ENCODE measurements at regions not wholly inside any gene's neighbourhood (a gene's known extent, or its start where the extent isn't known, plus 50 kb on each side); places are given as distances from the start of the nearest gene placed in this dataset.

GRCh38 chr9:28653216-28653615, 1079.9 kb upstream of the C9orf72 start (continued):
- TF ChIP-seq RHOXF2B (CRISPR knock-in tag; conservative IDR thresholded peaks at IDR 0.05), result no peak

- no CpG with 5 or more reads among the region's 2 CpGs for WGBS (ENCODE audit: insufficient coverage, low coverage, missing lambda C conversion rate)
- H3K27ac ChIP-seq (ENCODE audit: extremely low read depth, low read depth, low read length), result no peak overlapping the region
- ATAC-seq, result no peak
Observed at GRCh38 chr9:28656727-28657126, 1083.4 kb upstream of the C9orf72 start.

More at GRCh38 chr9:28656727-28657126, 1083.4 kb upstream of the C9orf72 start:
- Histone ChIP-seq H3K79me2 (ENCODE audit: control insufficient read depth, insufficient read depth, low read length) (no peaks in the 10 kb centered on the region), H3K9me1 (ENCODE audit: control insufficient read depth, insufficient read depth, low read length) (no peaks in the 10 kb centered on the region), H3K27me3 (ENCODE audit: control insufficient read depth in 2 of 2, insufficient read depth in 2 of 2, low read length in 2 of 2) (no peaks in the 10 kb centered on the region), H3K4me1 (replicated peaks in 1 of 2; ENCODE audit: control insufficient read depth in 2 of 2, insufficient read depth in 2 of 2, low read length in 2 of 2) (no peaks in the 10 kb centered on the region), H3K36me3 (ENCODE audit: control insufficient read depth, insufficient read depth, low read length) (no peaks in the 10 kb centered on the region), H3K4me2 (ENCODE audit: insufficient read depth, low read length) (no peak overlapping the region), H3K4me3 (no peak overlapping the region), H2AFZ (ENCODE audit: low read depth, low read length) (no peak overlapping the region), H3K9ac (ENCODE audit: insufficient read depth in 1 of 2, low read depth in 2 of 2, low read length in 2 of 2) (no peak overlapping the region), H4K20me1 (replicated peaks; ENCODE audit: control insufficient read depth, insufficient read depth, low read length) (no peaks in the 10 kb centered on the region), H3K9me3 (replicated peaks; ENCODE audit: control insufficient read depth, insufficient read depth, low read depth, low read length) (no peaks in the 10 kb centered on the region)
- POLR2A ChIA-PET, result no interaction called here
- TF ChIP-seq ZNF740 (CRISPR knock-in tag; IDR thresholded peaks at IDR 0.05), result no peak
- TF ChIP-seq ZNF740 (tag; IDR thresholded peaks at IDR 0.05), result no peak
- TF ChIP-seq DPF2 (IDR thresholded peaks at IDR 0.05), result no peak
- no peak for TF ChIP-seq HEY1 (CRISPR knock-in tag; IDR thresholded peaks at IDR 0.05; ENCODE audit: borderline replicate concordance)
- TF ChIP-seq DLX4 (CRISPR knock-in tag; IDR thresholded peaks at IDR 0.05), result no peak
- no peak for TF ChIP-seq MLLT1 (IDR thresholded peaks at IDR 0.05)
- TF ChIP-seq ZBTB33 (CRISPR knock-in tag; IDR thresholded peaks at IDR 0.05), result no peak
- intact Hi-C loops (cut with micrococcal nuclease), result no loop called here
- in situ Hi-C loops (cut with MboI), result no loop called here
- FAIRE-seq (no peak), DNase-seq (ENCODE audit: extremely low read depth in 1 of 4, low spot score in 3 of 4) (no peak)
- CTCF ChIA-PET (ENCODE audit: low intra/inter-chr PET ratio), result no interaction called here
- no TSS peak for BruUV-seq (replicated peaks)

Data from K562 (cell line).